ENCODE measurements at regions not wholly inside any gene's neighbourhood (a gene's known extent, or its start where the extent isn't known, plus 50 kb on each side); places are given as distances from the start of the nearest gene placed in this dataset.
A peak's percentile ranks its signal among the peaks of the same experiment; 100 is the strongest.

DNA sequence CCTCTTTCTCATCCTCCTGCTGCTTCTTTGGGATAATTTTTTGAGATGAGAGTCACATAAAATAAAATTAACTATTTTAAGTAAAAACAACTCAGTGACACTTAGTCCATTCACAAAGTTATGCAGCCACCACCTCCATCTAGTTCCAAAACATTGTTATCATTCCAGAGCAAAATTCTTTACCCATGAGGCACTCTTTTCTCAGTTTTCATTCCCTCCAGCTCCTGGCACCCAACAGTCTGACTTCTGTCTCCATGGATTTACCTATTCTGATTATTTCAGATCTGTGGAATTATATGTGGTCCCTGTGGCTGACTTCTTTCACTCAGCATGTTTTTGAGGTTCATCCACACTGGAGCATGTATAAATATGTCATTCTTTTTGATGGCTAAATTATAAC is 239.9 kb upstream of the DYNLRB2 start:
- peak; percentile 58 for DNase-seq (ENCODE audit: low spot score)

- DNase-seq (ENCODE audit: low spot score): no peak
Measured at GRCh38 chr16:80300456-80300855, 240.3 kb upstream of the DYNLRB2 start.

DNA sequence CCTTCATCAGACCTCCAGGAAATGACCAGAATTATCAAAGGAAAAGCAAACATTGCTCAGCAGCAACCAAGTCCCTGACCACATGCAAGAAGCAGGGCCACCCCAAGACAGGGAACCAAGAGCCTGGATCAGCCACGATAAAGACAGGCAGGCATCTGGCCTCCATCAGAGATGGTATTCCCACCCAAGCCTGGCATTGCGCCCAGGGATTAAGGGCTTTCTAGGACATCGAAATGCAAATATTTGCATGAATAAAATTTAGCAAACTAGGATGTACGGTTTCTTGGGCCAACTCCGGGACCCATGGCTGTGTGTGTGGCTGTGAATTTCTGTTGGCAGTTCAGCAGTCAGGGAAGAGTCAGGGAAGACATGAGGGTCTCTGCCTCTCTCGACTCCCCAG is 241.4 kb upstream of the DYNLRB2 start:
- no peak for DNase-seq (ENCODE audit: low spot score)

DNA sequence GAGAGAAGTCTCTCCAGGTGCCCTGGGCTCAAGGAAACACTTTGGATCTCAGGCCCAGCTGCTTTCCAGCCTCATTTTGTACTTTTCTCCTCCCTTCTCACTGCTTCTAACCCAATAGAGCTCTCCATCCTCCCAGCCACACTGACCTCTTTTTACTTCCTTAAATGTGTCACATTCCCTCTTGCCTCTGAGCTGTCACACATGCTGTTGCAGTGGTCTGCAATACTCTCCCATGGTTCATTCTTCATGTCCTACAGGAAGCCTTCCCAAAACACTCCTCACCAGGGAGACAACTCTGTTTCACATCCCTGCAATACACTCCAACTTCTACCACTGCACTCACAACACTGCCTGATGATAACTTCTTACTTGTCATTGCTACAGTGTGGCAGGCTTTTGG is 242.1 kb upstream of the DYNLRB2 start:
- DNase-seq (ENCODE audit: low spot score): no peak

GRCh38 chr16:80296034-80296433 is 244.8 kb upstream of the DYNLRB2 start:
- no peak for DNase-seq (ENCODE audit: low spot score)

GRCh38 chr16:80294172-80294571 is 246.6 kb upstream of the DYNLRB2 start:
- no peak for DNase-seq (ENCODE audit: low spot score)

DNA sequence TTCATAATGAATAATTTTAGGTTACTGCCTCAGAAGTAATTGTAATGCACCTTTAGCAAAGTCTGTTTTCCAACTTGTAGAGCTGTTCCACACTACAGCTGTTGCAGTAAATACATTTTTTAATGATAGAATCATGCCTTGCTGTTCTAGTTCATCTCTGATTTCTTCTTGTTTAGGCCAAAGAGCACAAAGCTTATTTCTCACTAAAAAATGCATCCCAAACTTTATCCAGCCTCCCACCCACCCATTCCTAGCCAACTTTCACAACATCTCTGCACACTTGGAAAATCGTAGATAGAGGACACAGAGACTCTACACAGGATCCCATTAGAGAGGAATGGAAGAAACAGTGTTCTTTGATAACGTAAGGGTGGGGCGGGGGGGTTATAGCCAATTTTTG is 252.2 kb upstream of the DYNLRB2 start:
- no peak for DNase-seq (ENCODE audit: low spot score)

DNA sequence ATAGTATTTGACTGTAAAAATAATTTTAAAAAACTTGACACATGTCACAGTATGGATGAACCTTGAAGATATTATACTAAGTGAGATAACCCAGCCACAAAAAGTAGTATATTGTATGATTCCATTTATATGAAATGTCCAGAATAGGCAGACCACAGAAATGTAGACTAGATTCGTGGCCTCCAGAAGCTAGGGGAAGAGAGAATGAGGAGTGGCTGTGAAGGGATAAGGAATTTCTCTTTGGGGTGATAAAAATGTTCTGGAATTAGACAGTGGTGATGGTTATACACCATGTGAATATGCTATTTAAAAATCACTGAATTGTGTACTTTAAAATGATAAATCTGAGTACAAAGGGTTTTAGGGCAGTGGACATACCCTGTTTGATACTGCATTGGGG is 253.1 kb upstream of the DYNLRB2 start:
- DNase-seq (ENCODE audit: low spot score): no peak

- peak; percentile 54 for DNase-seq (ENCODE audit: low spot score)
Measured at GRCh38 chr16:80285104-80285503, 255.7 kb upstream of the DYNLRB2 start.

- no peak for DNase-seq (ENCODE audit: low spot score)
Measured at GRCh38 chr16:80283466-80284392, 257.1 kb upstream of the DYNLRB2 start.

- no peak for DNase-seq (ENCODE audit: low spot score)
Measured at GRCh38 chr16:80280557-80280956, 260.2 kb upstream of the DYNLRB2 start.

DNA sequence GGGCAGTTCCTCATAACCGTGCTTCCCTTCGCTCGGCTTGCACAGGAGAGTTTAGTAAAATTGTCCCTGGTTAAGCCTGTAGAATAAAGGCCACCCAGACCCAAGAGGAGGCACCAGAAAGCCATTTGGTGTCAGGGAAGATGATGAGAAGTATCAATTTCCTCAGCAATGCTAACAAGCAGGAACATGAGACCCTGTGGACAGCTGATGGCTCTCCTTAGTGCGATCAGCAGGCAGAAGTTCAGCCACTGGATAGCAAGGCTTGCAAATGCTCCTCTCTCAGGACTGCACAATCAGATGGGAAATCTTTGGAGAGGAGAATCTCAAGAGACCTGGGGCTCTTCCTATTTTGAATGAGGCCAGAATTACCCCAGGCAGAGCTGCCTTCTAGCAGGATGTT is 261.1 kb upstream of the DYNLRB2 start:
- DNase-seq (ENCODE audit: low spot score): no peak

- DNase-seq (ENCODE audit: low spot score): no peak
Measured at GRCh38 chr16:80277182-80277581, 263.6 kb upstream of the DYNLRB2 start.

GRCh38 chr16:80274576-80275191 is 266.1 kb upstream of the DYNLRB2 start:
- DNase-seq (ENCODE audit: low spot score): peak; percentile 23

DNA sequence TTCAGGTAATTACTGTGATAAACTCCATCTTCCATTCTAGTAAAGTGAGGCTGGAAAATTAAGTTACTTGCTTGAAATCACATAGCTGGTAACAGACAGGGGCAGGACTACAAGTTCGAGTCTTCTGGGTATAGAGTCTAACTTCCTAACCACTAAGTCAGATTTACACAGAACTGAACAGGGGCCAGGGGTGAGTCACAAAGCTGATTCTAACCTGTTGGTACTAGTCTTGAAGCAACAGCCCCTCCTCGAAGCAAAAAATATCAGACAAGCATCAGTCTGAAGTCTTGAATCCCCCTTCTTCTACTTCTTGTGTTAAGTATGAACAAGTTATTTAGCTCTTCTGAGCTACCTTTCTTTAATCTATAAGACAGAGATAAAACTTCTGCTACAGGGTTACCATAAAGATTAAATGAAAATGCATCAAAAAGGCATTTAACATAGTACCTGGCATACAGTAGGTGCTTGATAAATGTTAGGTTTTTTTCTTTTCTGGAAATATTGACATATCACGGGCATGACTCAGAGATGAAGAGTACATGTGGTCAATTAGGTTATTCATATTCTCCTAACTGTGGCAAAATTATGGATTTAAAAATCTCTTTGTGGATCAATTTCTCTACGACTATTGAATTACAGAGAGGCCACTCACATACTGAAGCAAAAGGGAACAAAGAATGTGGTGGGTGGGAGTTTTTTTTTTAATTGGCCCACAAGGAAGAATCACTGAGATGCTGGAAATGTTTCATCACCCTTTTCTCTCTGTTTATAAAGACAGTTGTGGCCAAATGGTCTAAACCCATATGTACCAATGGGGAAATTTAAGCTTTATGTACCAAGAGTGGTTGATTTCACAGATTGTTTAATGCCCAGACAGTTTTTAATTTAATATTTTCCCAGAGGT is 266.9 kb upstream of the DYNLRB2 start:
- peak; percentile 13 for DNase-seq (ENCODE audit: low spot score)

DNA sequence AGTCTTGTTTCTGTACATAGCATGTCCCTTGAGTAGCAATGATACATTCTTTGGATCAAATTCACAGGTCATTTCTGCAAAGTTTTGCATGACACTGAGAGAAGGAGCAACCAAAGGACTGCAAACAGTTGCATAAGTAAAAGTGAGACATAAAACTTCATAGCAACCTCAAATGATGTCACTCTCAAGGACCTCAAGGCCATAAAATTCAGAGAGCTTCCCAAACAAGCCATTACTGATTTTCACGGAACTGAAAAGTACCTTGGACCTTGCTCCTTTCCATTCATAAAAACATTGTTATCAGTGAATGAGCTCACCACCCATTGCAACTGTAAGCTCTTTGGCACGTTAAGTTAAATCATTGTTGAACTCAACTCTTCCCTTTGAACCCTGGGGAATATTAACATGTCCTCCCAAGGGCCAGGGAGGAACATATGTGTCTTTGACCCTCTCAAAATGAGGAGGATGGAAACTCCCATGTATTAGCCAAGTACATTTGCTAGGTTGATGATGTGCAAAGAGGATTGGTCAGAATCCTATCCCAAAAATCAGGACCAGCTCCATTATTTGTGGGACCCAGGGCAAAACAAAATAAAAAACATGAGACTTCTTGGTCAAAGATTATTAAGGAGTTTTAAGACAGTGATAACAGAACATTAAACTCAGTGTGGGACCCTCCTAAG is 275.0 kb upstream of the DYNLRB2 start:
- DNase-seq (ENCODE audit: low spot score): no peak

GRCh38 chr16:80263848-80264694 is 276.7 kb upstream of the DYNLRB2 start:
- DNase-seq (ENCODE audit: low spot score): no peak

DNA sequence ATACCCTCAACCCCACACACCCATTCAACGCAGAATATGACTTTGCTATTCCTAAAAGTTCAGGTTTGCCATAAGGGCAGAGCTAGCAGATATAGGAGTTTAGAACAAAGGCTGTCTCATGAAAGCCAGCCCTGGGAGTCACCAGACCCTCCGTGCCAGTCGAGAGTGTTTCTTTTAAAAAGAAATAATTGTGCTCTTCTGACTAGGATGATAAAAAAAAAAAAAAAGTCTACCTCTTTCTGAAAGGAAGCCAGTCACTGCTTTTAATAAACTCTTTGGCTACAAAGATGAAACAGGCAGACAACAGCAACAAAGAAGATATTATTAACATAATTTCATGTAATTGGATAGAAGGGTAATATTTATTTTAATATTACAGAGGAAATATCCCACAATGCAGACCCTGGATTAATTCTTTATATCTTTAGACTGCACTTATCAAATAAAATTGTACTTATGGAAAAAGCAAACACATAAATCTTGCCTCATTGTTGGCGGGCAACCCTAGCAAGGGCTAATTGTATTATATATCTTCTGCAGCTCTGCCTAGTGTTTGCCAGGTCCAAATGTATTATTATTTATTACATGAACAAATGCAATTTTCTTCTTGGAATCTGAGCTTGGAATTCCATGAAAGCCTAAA is 277.5 kb upstream of the DYNLRB2 start:
- no peak for DNase-seq (ENCODE audit: low spot score)

- DNase-seq (ENCODE audit: low spot score): no peak
Measured at GRCh38 chr16:80260906-80261311, 279.9 kb upstream of the DYNLRB2 start.

GRCh38 chr16:80259290-80259805 is 281.4 kb upstream of the DYNLRB2 start:
- DNase-seq (ENCODE audit: low spot score): no peak
